ENCODE measurements at regions not wholly inside any gene's neighbourhood (a gene's known extent, or its start where the extent isn't known, plus 50 kb on each side); places are given as distances from the start of the nearest gene placed in this dataset.

GRCh38 chr3:66858656-66859381 lies 139.3 kb upstream of the KBTBD8 start:
- TF ChIP-seq ZNF274 (IDR thresholded peaks at IDR 0.05; ENCODE audit: low read depth, low read length) (no peak), YY1 (IDR thresholded peaks at IDR 0.05; ENCODE audit: insufficient read depth, insufficient read length) (no peak), SUZ12 (IDR thresholded peaks at IDR 0.05; ENCODE audit: extremely low read depth, insufficient read depth, insufficient read length) (no peak)
